PC-9 (cell line): ENCODE measurements at regions not wholly inside any gene's neighbourhood (a gene's known extent, or its start where the extent isn't known, plus 50 kb on each side); places are given as distances from the start of the nearest gene placed in this dataset.

Source experiments
- CTCF ChIP-seq: fragments of 200-600 bp; sonication (generic); conservative IDR thresholded peaks from 2 replicates; pipeline ENCODE4 v1.6.1; 2017; ENCODE audit warnings: mixed run types, antibody characterized with exemption, mild to moderate bottlenecking, moderate library complexity
- EZH2 ChIP-seq: fragments of 200-600 bp; sonication (generic); IDR thresholded peaks from 2 replicates; pipeline ENCODE4 v1.8.0; 2017; ENCODE audit warnings: antibody characterized with exemption, low read depth

- no peak for TF ChIP-seq CTCF
- no peak for TF ChIP-seq EZH2
Observed at GRCh38 chr16:9271841-9272240, 180.4 kb downstream of the HAPSTR1 start.
